ENCODE measurements at regions not wholly inside any gene's neighbourhood (a gene's known extent, or its start where the extent isn't known, plus 50 kb on each side); places are given as distances from the start of the nearest gene placed in this dataset.

DNA sequence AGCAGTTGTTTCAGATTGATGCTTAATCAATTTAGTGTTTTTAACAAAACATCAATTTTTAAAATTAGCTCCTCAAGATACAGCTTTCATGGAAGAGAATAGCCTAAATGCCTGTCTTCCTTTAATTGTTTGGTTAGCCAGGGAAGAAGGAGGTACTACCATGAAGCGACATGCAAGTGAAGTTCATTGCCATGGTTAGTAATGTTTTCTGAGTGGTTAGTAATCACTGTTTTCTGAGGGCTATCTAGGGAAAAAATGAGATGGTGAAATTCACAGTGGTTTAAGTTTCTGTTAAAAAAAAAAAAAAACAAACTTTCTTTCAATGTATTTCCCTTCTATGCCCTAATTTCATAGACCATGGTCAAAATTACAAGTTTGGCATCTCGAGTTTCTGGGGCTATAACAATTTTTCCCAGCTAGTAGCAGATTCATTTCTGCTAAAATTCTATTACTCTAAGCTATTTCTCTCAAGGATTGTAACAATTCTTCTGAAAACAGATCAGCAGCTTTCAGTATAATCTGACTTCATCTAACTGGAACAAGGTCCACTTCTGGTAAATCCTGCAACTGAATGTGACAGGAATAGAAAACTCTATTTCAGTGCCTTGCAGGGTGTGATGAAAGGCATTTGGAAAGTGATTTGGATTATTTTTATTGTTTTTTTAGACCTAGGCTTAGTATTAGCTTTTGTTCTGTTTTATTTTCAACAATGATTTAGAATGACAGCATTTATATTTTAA lies 157.0 kb downstream of the PCDH18 start:
- Histone ChIP-seq H3K9ac (ENCODE audit: control insufficient read depth, insufficient read depth, low read length) (no peak overlapping the region), H3K4me3 (no peak overlapping the region), H3K4me2 (ENCODE audit: control insufficient read depth, insufficient read depth) (no peak overlapping the region), H3K27me3 (replicated peaks in 1 of 2; ENCODE audit: control insufficient read depth in 2 of 2, insufficient read depth in 2 of 2, low read length in 1 of 2) (no peaks in the 10 kb centered on the region), H4K20me1 (ENCODE audit: control insufficient read depth, insufficient read depth) (no peaks in the 10 kb centered on the region), H3K9me3 (replicated peaks; ENCODE audit: control insufficient read depth, insufficient read depth, low read length) (no peaks in the 10 kb centered on the region), H3K36me3 (ENCODE audit: control insufficient read depth in 2 of 2, insufficient read depth in 2 of 2, low read length in 1 of 2) (no peaks in the 10 kb centered on the region), H3K27ac (ENCODE audit: control insufficient read depth, insufficient read depth) (no peak overlapping the region), H3K4me1 (ENCODE audit: control insufficient read depth, insufficient read depth, low read length) (no peaks in the 10 kb centered on the region), H3K79me2 (ENCODE audit: control insufficient read depth, insufficient read depth, low read length) (no peaks in the 10 kb centered on the region), H2AFZ (ENCODE audit: control insufficient read depth, low read depth, low read length) (no peak overlapping the region)
- ChIA-PET POLR2A (no interaction called here), CTCF (no interaction called here), SMC1A (ENCODE audit: uncharacterized antibody, unreplicated experiment) (interaction anchor here (0.6 kb wide), 1 partner anchor 1649 kb away, joined by 3 read pairs; no protein-coding TSS in a partner anchor), RAD21 (ENCODE audit: unreplicated experiment) (interaction anchor here (0.7 kb wide), 1 partner anchor 516 kb away, joined by 3 read pairs; no protein-coding TSS in a partner anchor)
- no peak for TF ChIP-seq SMAD1 (IDR thresholded peaks at IDR 0.05; ENCODE audit: low read depth, partially characterized antibody)
- TF ChIP-seq, protein P1, sequence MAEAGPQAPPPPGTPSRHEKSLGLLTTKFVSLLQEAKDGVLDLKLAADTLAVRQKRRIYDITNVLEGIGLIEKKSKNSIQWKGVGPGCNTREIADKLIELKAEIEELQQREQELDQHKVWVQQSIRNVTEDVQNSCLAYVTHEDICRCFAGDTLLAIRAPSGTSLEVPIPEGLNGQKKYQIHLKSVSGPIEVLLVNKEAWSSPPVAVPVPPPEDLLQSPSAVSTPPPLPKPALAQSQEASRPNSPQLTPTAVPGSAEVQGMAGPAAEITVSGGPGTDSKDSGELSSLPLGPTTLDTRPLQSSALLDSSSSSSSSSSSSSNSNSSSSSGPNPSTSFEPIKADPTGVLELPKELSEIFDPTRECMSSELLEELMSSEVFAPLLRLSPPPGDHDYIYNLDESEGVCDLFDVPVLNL (IDR thresholded peaks at IDR 0.05; ENCODE audit: low read depth, low read length) = no peak
- TF ChIP-seq SUZ12 (IDR thresholded peaks at IDR 0.05; ENCODE audit: unreplicated experiment) = no peak
- TF ChIP-seq BMI1 (IDR thresholded peaks at IDR 0.05; ENCODE audit: borderline replicate concordance) = no peak
- no peak for TF ChIP-seq CREB1 (IDR thresholded peaks at IDR 0.05; ENCODE audit: low read depth)
- no TSS peak for BruUV-seq (replicated peaks)
- FAIRE-seq (no peak), DNase-seq (ENCODE audit: low read depth, low spot score) (no peak), ATAC-seq (no peak)
- WGBS (ENCODE audit: insufficient coverage, insufficient replicate concordance, low lambda C conversion rate, missing lambda C conversion rate) = 0% methylated on average over 2 of the region's 2 CpGs
- intact Hi-C loops (cut with micrococcal nuclease; ENCODE audit: unreplicated experiment) (no loop called here), in situ Hi-C loops (cut with MboI) (no loop called here)

- no peaks in the 10 kb centered on the region for H3K27me3 ChIP-seq (replicated peaks in 1 of 2; ENCODE audit: control insufficient read depth in 2 of 2, insufficient read depth in 2 of 2, low read length in 1 of 2)
- H4K20me1 ChIP-seq (ENCODE audit: control insufficient read depth, insufficient read depth) = no peaks in the 10 kb centered on the region
- no peaks in the 10 kb centered on the region for H3K9me3 ChIP-seq (replicated peaks; ENCODE audit: control insufficient read depth, insufficient read depth, low read length)
- in situ Hi-C loops (cut with MboI) (no loop called here), intact Hi-C loops (cut with micrococcal nuclease; ENCODE audit: unreplicated experiment) (no loop called here)
- no peak overlapping the region for H3K4me3 ChIP-seq
- H3K9ac ChIP-seq (ENCODE audit: control insufficient read depth, insufficient read depth, low read length) = no peak overlapping the region
- WGBS (ENCODE audit: insufficient coverage, insufficient replicate concordance, low lambda C conversion rate, missing lambda C conversion rate) = 3% methylated on average over 2 of the region's 2 CpGs
- CTCF ChIA-PET = interaction anchor here (0.8 kb wide), 1 partner anchor 11 kb away, joined by 3 read pairs; no protein-coding TSS in a partner anchor
- H3K27ac ChIP-seq (ENCODE audit: control insufficient read depth, insufficient read depth) = no peak overlapping the region
- no peaks in the 10 kb centered on the region for H3K36me3 ChIP-seq (ENCODE audit: control insufficient read depth in 2 of 2, insufficient read depth in 2 of 2, low read length in 1 of 2)
- no peak overlapping the region for H2AFZ ChIP-seq (ENCODE audit: control insufficient read depth, low read depth, low read length)
- POLR2A ChIA-PET = no interaction called here
- H3K4me2 ChIP-seq (ENCODE audit: control insufficient read depth, insufficient read depth) = no peak overlapping the region
- TF ChIP-seq SMAD1 (IDR thresholded peaks at IDR 0.05; ENCODE audit: low read depth, partially characterized antibody) = no peak
- TF ChIP-seq TCF3 (IDR thresholded peaks at IDR 0.05; ENCODE audit: borderline replicate concordance, insufficient read depth, low read depth, low read length) = no peak
- TF ChIP-seq YBX1 (IDR thresholded peaks at IDR 0.05) = no peak
- no peak for TF ChIP-seq SUPT20H (IDR thresholded peaks at IDR 0.05; ENCODE audit: borderline replicate concordance, control insufficient read depth, low read depth, low read length)
- TF ChIP-seq RB1 (IDR thresholded peaks at IDR 0.05; ENCODE audit: borderline replicate concordance) = no peak
- TF ChIP-seq TAF1 (IDR thresholded peaks at IDR 0.05; ENCODE audit: borderline replicate concordance, low read depth, low read length) = no peak
- TF ChIP-seq, protein P2, sequence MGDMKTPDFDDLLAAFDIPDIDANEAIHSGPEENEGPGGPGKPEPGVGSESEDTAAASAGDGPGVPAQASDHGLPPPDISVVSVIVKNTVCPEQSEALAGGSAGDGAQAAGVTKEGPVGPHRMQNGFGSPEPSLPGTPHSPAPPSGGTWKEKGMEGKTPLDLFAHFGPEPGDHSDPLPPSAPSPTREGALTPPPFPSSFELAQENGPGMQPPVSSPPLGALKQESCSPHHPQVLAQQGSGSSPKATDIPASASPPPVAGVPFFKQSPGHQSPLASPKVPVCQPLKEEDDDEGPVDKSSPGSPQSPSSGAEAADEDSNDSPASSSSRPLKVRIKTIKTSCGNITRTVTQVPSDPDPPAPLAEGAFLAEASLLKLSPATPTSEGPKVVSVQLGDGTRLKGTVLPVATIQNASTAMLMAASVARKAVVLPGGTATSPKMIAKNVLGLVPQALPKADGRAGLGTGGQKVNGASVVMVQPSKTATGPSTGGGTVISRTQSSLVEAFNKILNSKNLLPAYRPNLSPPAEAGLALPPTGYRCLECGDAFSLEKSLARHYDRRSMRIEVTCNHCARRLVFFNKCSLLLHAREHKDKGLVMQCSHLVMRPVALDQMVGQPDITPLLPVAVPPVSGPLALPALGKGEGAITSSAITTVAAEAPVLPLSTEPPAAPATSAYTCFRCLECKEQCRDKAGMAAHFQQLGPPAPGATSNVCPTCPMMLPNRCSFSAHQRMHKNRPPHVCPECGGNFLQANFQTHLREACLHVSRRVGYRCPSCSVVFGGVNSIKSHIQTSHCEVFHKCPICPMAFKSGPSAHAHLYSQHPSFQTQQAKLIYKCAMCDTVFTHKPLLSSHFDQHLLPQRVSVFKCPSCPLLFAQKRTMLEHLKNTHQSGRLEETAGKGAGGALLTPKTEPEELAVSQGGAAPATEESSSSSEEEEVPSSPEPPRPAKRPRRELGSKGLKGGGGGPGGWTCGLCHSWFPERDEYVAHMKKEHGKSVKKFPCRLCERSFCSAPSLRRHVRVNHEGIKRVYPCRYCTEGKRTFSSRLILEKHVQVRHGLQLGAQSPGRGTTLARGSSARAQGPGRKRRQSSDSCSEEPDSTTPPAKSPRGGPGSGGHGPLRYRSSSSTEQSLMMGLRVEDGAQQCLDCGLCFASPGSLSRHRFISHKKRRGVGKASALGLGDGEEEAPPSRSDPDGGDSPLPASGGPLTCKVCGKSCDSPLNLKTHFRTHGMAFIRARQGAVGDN (IDR thresholded peaks at IDR 0.05) = no peak
- no peak for TF ChIP-seq NRF1 (conservative IDR thresholded peaks at IDR 0.05; ENCODE audit: low read depth, low read length)
- BruUV-seq (replicated peaks) = no TSS peak
- SMC1A ChIA-PET (ENCODE audit: uncharacterized antibody, unreplicated experiment) = no interaction called here
- RAD21 ChIA-PET (ENCODE audit: unreplicated experiment) = no interaction called here
- ATAC-seq (no peak), FAIRE-seq (no peak), DNase-seq (ENCODE audit: low read depth, low spot score) (no peak)
- H3K79me2 ChIP-seq (ENCODE audit: control insufficient read depth, insufficient read depth, low read length) = no peaks in the 10 kb centered on the region
- H3K4me1 ChIP-seq (ENCODE audit: control insufficient read depth, insufficient read depth, low read length) = no peaks in the 10 kb centered on the region
Measured at GRCh38 chr4:137370679-137371078, 161.6 kb downstream of the PCDH18 start.
